ENCODE measurements at regions not wholly inside any gene's neighbourhood (a gene's known extent, or its start where the extent isn't known, plus 50 kb on each side); places are given as distances from the start of the nearest gene placed in this dataset.

DNA sequence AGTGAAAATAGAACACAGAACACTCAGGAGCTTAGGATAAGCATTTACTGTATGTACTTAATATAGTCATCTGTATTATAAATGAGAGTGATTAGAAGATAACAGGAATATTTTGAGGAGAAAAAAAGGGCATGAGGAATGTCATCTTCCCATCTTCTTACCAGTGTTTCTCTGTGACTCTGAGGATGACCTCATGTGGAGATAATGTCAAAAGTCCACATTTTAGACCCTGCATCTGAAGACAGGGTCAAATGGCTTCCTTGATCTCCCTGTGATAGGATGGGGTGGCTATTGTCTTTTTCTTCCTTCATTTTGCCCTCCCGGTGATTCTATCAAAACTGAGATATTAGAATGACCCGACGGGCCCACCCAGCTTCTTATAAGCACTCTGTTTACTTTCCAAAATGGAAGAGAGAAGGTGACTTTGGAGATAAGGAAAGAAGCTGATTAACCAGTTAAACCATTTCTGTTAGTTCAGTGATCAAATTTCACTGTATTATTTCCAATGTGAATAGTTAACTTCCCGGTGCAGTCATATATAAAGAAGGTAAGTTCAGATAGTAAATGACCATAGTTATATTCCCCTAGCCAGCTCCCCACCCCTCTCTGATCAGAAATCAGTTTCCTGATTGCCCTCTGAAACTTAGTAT lies 115.7 kb upstream of the SALL4 start:
- FAIRE-seq = no peak

DNA sequence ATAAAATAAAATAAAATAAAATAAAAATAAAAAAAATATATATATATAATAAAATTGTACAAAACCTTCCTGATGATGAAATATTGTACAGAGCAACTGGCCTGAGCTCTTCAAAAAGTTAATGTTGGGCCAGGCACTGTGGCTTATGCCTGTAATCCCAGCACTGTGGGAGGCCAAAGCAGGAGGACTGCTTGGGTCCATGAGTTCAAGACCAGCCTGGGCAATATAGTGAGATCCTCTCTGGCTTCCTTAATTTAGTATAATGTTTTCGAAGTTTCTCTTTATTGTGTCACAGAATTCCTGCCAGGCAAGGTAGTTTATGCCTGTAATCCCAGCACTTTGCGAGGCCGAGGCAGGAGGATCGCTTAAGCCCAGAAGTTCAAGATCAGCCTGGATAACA lies 113.9 kb upstream of the SALL4 start:
- FAIRE-seq = no peak

DNA sequence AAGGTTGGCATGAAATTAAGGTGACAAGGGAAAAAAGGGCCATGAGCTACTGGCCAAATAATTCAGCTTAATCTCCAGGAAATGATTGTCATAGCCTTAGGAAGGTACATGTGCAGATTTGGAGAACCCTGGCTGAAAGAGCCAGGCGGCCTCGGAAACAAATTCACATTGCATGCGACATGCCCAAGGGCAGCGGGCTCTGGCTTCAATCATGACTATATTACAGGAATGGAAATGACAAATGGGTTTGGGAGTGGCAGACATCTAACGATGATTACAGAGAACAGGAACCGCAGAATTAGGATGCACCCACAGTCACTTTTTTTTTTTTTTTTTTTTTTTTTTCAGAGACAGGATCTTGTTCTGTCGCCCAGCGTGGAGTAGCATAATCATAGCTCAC lies 112.4 kb upstream of the SALL4 start:
- no peak for FAIRE-seq

DNA sequence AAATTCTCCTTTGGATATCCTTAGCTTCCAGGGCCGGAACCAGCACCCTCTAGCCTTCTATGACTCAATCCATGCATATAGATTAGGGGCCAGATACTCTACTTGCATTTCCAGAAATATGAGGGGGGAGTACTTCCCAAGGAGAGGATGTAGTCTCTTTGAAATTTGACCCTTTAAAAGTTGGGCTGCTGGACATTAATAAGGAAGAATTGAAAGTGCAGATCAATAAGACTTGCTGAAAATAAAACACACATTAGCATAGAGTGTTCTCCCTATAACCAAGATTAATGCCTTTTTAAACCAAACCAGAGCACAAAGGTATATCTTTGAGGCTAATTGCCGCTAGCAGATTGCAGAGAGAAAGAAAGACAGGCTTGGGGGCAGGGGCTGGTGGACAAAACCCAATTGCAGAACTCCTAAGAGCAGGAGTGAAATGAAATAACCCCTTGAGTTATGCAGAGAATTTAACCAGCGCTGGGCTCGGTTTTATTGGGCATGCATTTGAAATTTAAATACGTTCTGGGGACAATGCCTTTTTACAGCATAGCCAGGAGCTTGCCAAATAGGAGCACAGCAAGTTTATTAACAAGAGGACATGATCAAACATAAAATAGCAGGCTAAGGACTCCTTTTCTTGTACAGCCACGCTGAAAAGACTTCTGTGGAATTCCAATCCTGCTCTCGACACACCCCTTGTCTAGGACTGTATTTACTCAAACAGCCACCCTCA lies 108.2 kb upstream of the SALL4 start:
- no peak for FAIRE-seq

DNA sequence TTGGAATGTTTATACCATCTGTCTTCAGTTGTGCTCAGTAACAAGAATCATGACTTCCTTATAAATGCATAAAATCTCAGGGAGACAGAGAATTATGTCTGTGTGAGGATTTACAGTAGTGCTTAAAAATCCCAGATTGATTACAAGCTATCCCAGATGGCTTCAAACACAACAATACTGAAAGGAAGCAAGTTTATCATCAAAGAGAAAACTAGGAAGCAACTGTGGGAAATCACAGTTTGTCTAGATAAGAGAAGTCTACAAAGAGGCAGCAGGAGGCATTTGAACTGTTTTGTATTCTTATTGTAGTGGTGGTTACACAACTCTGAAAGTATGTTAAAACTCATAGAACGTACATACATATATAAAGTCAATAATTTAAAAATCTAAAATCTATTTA lies 104.4 kb upstream of the SALL4 start:
- FAIRE-seq = no peak

DNA sequence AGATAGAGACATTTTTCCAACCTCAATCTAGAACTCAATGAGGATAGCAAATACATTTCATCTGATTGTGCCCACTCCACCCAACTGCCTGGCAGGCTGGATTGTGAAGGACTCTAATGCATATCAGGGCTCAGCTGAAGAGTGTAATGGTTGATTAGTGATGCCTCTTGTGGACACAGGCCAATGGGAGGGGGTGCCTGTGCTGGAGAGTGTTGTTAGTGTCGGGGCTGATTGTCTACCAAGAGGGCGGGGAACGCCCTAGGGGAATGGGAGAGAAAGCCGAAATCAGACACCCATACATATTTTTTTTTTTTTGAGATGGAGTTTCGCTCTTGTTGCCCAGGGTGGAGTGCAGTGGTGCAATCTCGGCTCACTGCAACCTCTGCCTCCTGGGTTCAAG lies 103.7 kb upstream of the SALL4 start:
- FAIRE-seq = no peak

DNA sequence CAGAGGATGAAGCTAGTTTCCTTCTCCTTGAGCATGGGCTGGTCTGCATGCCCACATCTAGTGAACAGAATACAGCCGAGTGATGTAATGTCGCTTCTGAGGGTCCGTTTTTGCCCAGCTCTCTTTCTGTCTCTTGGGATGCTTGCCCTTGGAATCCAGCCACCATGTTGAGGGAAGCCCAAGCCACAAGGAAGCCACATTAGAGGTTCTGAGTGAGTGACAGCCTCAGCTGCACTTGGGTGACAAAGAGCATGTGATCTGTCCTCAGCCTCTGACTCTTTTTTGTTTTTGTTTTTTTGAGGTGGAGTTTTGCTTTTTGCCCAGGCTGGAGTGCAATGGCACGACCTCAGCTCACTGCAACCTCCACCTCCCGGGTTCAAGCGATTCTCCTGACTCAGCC lies 100.6 kb upstream of the SALL4 start:
- FAIRE-seq = no peak

DNA sequence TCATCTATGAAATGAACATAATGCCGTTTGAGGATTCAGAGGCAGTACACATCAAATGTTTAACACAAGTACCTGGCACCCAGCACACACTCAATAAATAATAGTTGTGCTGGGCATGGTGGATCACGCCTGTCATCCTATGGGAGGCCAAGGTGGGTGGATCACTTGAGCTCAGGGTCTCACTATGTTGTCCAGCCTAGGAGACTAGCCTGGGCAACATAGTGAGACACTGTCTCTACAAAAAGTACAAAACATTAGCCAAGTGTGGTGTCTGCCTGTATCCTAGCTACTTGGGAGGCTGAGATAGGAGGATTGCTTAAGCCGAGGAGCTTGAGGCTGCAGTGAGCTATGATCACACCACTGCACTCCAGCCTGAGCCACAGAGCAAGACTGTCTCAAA lies 98.1 kb upstream of the SALL4 start:
- FAIRE-seq = no peak

DNA sequence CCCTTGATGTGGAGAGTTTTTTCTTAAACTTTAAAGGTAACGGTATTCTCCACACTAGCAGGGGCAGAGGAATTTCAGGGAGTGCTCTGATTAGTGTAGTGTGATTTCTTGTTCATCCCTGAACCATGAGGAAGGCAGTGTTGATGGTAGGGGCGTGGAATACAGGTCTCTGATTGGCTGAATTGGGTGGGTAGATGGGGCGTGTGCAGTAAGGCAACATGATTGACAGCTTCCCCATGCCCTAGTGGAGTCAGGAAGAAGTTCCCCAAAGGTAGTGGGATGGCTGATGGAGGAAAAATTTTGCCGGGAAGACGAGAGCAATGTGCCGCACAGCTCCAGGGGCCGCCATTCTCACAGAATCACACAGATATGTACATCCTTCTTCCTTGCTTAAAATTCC lies 97.4 kb upstream of the SALL4 start:
- no peak for FAIRE-seq

DNA sequence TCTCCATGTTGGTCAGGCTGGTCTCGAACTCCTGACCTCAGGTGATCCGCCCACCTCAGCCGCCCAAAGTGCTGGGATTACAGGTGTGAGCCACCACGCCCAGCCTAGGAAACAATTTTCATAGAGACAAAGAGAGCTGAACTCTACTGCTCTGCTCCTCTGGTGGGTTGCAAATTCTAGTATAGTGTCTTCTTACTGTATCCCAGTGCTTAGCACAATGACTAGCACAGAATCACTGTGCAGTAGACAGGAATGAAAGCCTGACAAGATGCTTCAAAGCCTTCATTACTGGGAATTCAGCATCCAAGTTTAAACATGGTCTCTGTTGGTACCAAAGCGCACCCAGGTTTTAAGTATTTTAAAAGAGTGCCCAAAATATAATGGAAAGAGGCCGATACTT lies 96.5 kb upstream of the SALL4 start:
- no peak for FAIRE-seq

DNA sequence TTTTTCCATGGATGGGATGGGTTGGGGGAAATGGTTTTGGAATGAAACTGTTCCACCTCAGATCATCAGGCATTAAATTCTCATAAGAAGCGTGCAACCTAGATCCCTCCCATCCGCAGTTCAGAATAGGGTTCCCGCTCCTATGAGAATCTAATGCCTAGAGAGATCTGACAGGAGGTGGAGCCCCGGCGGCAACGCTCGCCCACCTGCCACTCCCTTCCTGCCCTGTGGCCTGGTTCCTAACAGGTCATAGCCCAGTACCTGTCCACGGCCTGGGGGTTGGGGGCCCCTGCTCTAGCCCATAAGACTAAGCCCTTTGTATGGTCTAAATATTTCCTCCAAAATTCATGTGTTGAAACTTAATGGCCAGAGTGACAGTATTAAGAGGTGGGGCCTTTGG lies 92.3 kb upstream of the SALL4 start:
- FAIRE-seq = no peak

DNA sequence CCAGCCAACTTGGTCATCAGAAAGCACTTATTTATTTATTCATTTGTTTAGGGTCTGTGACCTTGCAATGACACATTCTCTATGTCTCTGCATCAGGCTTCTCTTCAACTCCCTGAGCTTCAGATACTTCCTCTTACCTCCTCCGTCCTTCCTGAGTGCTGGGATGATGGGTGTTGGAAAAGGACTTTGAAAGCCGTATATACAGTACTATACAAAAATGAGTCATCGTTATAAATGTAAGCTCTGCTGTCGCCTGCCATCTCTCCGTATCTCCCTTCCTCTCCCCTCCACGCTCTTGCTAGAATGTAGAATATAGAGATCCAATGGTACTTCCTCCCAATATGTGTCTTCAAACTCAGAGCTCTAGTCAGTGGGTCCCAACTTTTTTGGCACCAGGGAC lies 91.9 kb upstream of the SALL4 start:
- FAIRE-seq = no peak

DNA sequence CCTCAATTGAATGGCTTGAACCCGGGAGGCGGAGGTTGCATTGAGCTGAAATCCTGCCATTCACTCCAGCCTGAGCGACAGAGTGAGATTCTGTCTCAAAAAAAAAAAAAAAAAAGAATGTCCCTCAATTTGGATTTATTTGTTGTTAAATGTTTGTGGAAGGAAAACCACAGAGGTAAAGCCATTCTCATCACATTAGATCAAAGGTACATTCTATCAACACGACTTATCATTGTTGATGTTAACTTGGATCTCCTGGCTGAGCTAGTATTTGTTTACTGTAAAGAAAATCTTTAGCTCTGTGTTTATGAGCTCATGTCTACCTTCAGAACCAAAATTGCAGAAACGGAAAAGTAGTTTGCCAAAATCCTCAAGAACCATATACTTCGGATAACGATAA lies 91.4 kb upstream of the SALL4 start:
- no peak for FAIRE-seq

DNA sequence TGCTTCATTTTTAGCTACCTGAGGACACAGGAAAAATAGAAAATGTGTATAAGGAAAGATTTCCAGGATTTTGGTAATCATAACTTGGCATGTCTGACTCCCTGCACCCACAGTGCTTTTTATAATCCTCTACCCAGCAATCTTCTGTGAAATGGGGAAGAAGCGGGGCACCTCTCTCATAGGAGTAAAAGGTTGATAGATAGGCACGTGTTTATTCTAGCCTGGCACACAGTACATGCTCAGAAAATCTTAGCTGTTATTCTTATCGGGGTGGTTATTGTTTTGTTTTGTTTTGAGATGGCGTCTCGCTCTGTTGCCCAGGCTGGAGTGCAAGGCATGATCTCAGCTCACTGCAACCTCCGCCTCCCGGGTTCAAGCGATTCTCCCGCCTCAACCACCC lies 87.7 kb upstream of the SALL4 start:
- no peak for FAIRE-seq

DNA sequence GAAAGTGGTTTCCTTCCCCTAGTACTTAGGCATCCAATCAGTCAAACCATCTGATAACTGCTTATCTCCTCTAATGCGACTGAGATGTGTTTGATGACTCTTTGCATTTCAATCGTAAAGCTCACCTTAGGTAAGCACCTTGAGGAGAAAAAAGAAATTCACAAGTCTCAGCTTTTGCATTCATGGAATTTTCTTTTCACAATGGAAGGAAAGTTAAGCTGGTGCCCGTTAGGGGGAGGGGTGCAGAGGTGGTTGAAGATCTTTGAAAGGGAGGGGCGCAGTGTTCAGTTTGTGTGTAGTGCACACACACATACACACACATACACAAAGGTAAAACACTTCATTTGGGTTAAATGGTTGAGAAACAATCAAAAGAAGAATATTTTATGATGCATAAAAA lies 87.1 kb upstream of the SALL4 start:
- no peak for FAIRE-seq

DNA sequence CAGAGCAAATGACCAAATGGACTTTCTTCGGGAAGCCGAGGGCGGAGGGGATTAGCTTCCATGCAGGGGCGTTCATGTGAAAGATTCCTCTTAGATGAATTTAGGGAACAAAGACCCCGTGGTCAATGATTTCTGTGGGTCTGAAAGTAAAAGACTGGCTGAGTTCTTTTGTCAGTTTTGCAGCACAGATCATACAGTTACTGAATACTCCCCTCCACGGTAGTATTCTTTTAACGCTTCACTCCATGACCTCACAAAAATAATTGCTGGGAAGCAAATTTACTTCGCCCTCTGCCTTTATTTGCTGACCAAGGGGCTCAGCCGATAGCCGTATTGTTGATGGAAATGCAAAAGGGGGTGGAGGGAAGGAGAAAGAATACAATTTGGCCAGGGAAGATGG lies 86.0 kb upstream of the SALL4 start:
- no peak for FAIRE-seq

DNA sequence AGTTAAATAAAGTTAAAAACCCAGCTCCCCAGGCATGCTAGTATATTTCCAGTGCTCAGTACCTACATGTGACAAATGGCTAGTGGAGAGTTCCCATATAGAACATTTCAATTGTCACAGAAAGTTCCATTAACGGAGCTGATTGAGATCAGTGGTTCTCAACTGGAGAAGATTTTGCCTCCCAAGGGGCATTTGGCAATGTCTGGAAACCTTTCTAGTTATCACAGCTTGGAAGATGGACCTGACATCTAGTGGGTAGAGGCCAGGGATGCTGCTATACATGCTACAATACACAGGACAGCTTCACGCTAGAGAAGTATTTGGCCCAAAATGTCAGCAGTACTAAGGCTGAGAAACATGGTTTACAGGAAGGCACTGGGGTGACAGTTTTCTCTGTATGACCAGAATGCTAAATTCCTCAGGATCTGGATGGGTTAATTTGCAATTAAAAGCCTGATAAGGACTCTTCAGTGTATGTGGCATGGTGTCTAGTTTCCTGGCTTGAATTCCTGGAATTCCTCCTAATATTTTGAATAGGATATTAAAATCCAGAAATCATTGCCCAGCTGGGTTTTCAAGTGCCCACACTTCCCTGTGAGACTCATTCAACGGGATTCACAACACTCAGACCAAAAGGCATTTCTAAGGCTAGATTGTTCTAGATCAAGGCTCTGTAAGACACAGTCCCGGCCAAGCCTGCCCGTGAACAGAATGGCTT lies 84.7 kb upstream of the SALL4 start:
- FAIRE-seq = no peak

DNA sequence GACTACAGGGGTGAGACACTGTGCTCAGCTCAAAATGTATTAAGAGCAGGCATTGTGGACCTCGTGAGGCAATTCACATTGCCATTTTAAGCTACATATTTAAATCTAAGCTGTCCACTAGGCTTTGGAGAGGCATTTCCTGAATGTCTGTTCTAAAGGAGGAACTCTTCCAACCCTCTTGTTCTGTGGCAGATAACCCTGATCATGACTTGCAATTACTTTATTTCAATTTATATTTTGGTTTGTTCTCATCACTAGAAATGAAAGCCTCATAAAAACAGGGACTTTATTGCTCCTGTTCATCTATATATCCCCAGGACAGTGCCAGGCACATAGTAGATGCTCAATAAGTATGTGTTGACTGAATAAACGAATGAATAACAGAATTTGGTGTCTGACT lies 84.0 kb upstream of the SALL4 start:
- no peak for FAIRE-seq

DNA sequence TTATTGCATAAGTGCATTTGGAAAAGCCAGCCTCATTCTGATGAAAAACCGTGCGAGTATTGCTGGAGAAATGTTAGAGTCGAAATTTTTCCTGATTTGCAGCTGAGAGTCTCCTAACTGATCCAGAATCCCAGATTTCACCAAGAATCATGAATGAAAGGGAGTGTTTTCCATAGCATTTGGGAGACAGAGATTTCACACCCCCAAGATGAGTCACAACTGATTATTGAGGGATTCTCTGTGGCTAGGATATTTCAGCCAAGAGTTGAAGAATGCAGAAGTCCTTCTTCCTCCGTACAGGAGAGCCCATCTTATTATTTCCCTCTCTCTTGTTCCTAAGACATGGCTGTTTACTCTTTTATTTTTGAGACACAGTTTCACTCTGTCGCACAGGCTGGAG lies 82.2 kb upstream of the SALL4 start:
- no peak for FAIRE-seq

DNA sequence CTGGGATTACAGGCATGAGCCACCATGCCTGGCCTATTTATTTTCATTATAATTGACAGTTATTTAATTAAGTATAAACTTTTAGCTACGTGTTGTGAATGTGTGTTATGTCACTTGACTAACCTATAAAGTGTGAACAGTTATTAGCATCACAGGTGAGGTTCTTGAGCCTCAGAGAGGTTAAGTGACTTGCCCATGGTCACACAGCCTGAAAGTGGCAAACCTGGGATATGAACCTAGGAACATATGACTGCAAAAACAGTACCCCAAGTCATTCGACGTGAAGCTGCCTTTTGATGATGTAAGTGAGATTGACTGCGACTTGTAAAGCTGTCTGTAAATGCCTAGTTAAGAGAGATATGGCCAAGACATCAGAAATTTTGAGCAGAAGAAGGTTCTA lies 77.9 kb upstream of the SALL4 start:
- no peak for FAIRE-seq

DNA sequence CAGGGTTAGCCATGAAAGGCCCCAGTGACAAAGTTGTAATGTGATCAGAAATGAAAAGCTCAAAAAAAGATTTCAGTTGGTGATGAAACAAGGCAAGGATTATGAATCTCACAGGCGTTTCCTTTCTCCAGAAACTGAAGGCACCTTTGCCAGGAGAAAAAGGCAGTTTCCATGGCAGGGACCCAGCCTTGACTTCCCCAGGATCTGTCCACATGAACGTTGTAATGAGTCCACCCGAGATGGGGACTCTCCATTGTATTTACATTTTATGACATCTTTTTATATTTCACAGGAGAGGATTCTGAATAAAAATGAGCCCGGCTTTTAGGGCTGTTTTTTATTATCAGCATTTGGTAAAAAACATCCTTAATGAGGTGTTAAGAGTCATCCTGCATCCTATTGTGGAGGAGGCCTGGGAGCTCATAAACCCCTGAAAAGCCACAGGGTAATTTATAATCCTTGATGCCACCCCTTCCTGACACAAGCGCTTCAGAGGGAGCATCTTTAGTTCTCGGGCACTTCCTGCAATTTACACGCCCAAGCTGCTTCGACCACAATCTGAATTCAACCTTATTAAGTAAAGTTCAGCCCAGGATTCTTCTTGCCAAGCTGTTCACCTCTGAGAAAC lies 74.1 kb upstream of the SALL4 start:
- FAIRE-seq = no peak

DNA sequence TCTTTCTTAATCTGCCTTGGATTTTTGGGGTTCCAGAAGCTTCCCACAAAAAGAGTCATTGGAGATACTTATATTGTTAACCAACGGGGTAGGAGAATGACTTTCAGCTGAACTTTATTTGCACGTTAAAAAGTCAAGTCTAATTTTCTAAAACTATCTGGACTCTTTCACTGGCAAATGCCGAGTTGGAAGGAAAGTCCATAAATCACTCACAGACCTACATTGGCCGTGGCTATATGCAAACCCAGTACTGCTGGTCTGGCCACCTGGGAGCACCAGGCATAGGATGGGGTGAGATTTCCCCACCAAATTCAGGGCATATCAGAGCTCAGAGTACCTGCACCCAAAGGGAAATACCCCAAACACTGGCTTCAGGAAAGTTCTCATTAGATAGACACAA lies 71.3 kb upstream of the SALL4 start:
- FAIRE-seq = no peak

DNA sequence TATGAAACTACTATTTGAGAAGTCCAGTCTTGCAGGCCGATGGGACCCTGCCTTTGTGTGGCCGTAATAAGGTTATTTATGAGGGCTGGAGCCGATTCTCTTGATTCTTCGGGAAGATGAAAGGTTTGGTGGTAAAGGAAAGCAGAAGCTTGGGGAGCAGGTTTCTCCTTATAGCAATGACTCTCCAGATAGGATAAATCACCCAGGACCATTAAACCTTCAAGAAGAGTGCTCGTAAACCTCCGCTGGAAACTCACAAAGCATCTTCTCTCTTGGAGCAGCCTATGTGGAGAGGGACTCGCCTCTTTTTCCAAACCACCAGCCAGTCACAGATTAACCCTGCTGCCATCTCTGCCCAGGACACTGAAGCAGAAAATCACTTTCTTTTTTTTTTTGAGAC lies 69.6 kb upstream of the SALL4 start:
- FAIRE-seq = no peak

DNA sequence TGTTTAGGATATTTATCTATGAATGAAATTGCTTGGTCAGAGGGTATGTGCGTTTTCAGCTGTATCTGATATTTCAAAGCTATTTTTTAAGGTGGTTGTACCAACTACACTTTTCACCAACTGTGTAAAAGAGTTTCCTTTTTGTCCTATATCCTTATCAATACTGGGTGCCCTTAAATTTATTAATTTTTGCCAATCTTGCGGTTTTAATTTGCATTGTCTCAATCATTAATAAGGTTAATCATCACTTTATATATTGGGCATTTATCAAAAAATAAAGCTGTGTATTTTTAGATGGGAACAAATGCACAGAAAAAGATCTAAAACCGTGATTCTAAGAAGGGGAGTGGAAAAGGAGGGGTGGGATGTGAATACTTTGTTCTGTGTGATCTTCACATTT lies 66.7 kb upstream of the SALL4 start:
- no peak for FAIRE-seq

All from islet of Langerhans (tissue), 1 donor.